HFFc6 (cell line): ENCODE measurements at regions not wholly inside any gene's neighbourhood (a gene's known extent, or its start where the extent isn't known, plus 50 kb on each side); places are given as distances from the start of the nearest gene placed in this dataset.
A peak's percentile ranks its signal among the peaks of the same experiment; 100 is the strongest.

Experiments used
- DNase-seq: peaks from one replicate; pipeline ENCODE4 v3.0.0-alpha.2; 2018
- H3K27ac Mint-ChIP-seq: 2 replicates; pipeline ENCODE4 v1.8.0; 2020; ENCODE audit warnings: mild to moderate bottlenecking, mixed read lengths
- H3K27me3 Mint-ChIP-seq: 2 replicates; pipeline ENCODE4 v1.8.0; 2021; ENCODE audit warnings: mild to moderate bottlenecking, moderate library complexity, mixed read lengths; ENCODE audit not compliant: insufficient read depth
- H3K36me3 Mint-ChIP-seq: 2 replicates; pipeline ENCODE4 v1.8.0; 2021; ENCODE audit warnings: low read depth, mixed read lengths
- H3K4me1 Mint-ChIP-seq: 2 replicates; pipeline ENCODE4 v1.8.0; 2020; ENCODE audit warnings: low read depth, mixed read lengths
- H3K4me3 Mint-ChIP-seq: 2 replicates; pipeline ENCODE4 v1.8.0; 2020; ENCODE audit warnings: mild to moderate bottlenecking, moderate library complexity, mixed read lengths
- H3K9me3 Mint-ChIP-seq: 2 replicates; pipeline ENCODE4 v1.8.0; 2020; ENCODE audit warnings: mild to moderate bottlenecking, mixed read lengths
- CTCF ChIP-seq: fragments of 200-600 bp; sonication (generic); IDR thresholded peaks from 2 replicates; pipeline ENCODE4 v1.5.0; 2021; ENCODE audit warnings: antibody characterized with exemption, mild to moderate bottlenecking

GRCh38 chr5:40270274-40270845, 409.4 kb upstream of the PTGER4 start:
- DNase-seq, result no peak
- no peaks in the 10 kb centered on the region for H3K36me3 Mint-ChIP-seq
- H3K9me3 Mint-ChIP-seq, result no peaks in the 10 kb centered on the region
- no peaks in the 10 kb centered on the region for H3K27me3 Mint-ChIP-seq
- peaks cover 42% of the 10 kb centered on the region for H3K4me1 Mint-ChIP-seq
- H3K4me3 Mint-ChIP-seq, result peak overlapping the region; percentile 35; the same call in 1 of the 2 replicates
- no peak for TF ChIP-seq CTCF
- no peak overlapping the region for H3K27ac Mint-ChIP-seq

GRCh38 chr5:40268088-40268487, 411.6 kb upstream of the PTGER4 start:
- H3K4me3 Mint-ChIP-seq, result no peak overlapping the region
- no peaks in the 10 kb centered on the region for H3K36me3 Mint-ChIP-seq
- peaks cover 26% of the 10 kb centered on the region; the same call in 1 of the 2 replicates for H3K4me1 Mint-ChIP-seq
- H3K27me3 Mint-ChIP-seq, result no peaks in the 10 kb centered on the region
- TF ChIP-seq CTCF, result no peak
- no peaks in the 10 kb centered on the region for H3K9me3 Mint-ChIP-seq
- no peak overlapping the region for H3K27ac Mint-ChIP-seq
- DNase-seq, result no peak

- TF ChIP-seq CTCF, result no peak
- no peak overlapping the region for H3K27ac Mint-ChIP-seq
- DNase-seq, result no peak
- H3K4me1 Mint-ChIP-seq, result peaks cover 25% of the 10 kb centered on the region; the same call in 1 of the 2 replicates
- H3K4me3 Mint-ChIP-seq, result no peak overlapping the region
- H3K27me3 Mint-ChIP-seq, result no peaks in the 10 kb centered on the region
- H3K9me3 Mint-ChIP-seq, result no peaks in the 10 kb centered on the region
- H3K36me3 Mint-ChIP-seq, result no peaks in the 10 kb centered on the region
Observed at GRCh38 chr5:40266952-40267351, 412.8 kb upstream of the PTGER4 start.

GRCh38 chr5:40261984-40262383, 417.7 kb upstream of the PTGER4 start:
- no peak for TF ChIP-seq CTCF
- Mint-ChIP-seq H3K9me3 (no peaks in the 10 kb centered on the region), H3K27ac (no peak overlapping the region), H3K36me3 (no peaks in the 10 kb centered on the region), H3K27me3 (peaks cover 1% of the 10 kb centered on the region), H3K4me1 (peaks cover 2% of the 10 kb centered on the region; the same call in 1 of the 2 replicates), H3K4me3 (no peak overlapping the region)
- DNase-seq, result no peak

- Mint-ChIP-seq H3K27me3 (peaks cover 1% of the 10 kb centered on the region), H3K4me1 (no peaks in the 10 kb centered on the region), H3K36me3 (no peaks in the 10 kb centered on the region), H3K27ac (no peak overlapping the region), H3K9me3 (no peaks in the 10 kb centered on the region), H3K4me3 (no peak overlapping the region)
- no peak for DNase-seq
- no peak for TF ChIP-seq CTCF
Observed at GRCh38 chr5:40260361-40260760, 419.4 kb upstream of the PTGER4 start.

- no peak for TF ChIP-seq CTCF
- H3K27ac Mint-ChIP-seq, result no peak overlapping the region
- no peaks in the 10 kb centered on the region for H3K36me3 Mint-ChIP-seq
- H3K9me3 Mint-ChIP-seq, result no peaks in the 10 kb centered on the region
- no peaks in the 10 kb centered on the region for H3K4me1 Mint-ChIP-seq
- DNase-seq, result no peak
- peaks cover 4% of the 10 kb centered on the region for H3K27me3 Mint-ChIP-seq
- no peak overlapping the region for H3K4me3 Mint-ChIP-seq
Observed at GRCh38 chr5:40258222-40258621, 421.5 kb upstream of the PTGER4 start.
